Lower leg skin (tissue), 3 donors: ENCODE measurements at regions not wholly inside any gene's neighbourhood (a gene's known extent, or its start where the extent isn't known, plus 50 kb on each side); places are given as distances from the start of the nearest gene placed in this dataset.

ENCODE experiments used
- POLR2A ChIP-seq, 2 donors: fragments of 450-650 bp; IDR thresholded peaks; one replicate each; pipeline ENCODE4 v1.6.1; 2016 to 2017; ENCODE audit warnings: antibody characterized with exemption in 2 of 2, mild to moderate bottlenecking in 1 of 2, moderate library complexity in 1 of 2
- TF ChIP-seq, protein P1 (sequence below), 3 donors: fragments of 450-650 bp; IDR thresholded peaks; one replicate each; pipeline ENCODE4 v1.5.1; 2016; ENCODE audit warnings: antibody characterized with exemption in 3 of 3, mild to moderate bottlenecking in 3 of 3, moderate library complexity in 2 of 3

- no peak for TF ChIP-seq POLR2A (IDR thresholded peaks at IDR 0.05)
- TF ChIP-seq, protein P1, sequence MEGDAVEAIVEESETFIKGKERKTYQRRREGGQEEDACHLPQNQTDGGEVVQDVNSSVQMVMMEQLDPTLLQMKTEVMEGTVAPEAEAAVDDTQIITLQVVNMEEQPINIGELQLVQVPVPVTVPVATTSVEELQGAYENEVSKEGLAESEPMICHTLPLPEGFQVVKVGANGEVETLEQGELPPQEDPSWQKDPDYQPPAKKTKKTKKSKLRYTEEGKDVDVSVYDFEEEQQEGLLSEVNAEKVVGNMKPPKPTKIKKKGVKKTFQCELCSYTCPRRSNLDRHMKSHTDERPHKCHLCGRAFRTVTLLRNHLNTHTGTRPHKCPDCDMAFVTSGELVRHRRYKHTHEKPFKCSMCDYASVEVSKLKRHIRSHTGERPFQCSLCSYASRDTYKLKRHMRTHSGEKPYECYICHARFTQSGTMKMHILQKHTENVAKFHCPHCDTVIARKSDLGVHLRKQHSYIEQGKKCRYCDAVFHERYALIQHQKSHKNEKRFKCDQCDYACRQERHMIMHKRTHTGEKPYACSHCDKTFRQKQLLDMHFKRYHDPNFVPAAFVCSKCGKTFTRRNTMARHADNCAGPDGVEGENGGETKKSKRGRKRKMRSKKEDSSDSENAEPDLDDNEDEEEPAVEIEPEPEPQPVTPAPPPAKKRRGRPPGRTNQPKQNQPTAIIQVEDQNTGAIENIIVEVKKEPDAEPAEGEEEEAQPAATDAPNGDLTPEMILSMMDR (IDR thresholded peaks at IDR 0.05), result no peak
Observed at GRCh38 chr16:86995456-86995855, 321.7 kb downstream of the C16orf95 start.
